ENCODE measurements at regions not wholly inside any gene's neighbourhood (a gene's known extent, or its start where the extent isn't known, plus 50 kb on each side); places are given as distances from the start of the nearest gene placed in this dataset.

DNA sequence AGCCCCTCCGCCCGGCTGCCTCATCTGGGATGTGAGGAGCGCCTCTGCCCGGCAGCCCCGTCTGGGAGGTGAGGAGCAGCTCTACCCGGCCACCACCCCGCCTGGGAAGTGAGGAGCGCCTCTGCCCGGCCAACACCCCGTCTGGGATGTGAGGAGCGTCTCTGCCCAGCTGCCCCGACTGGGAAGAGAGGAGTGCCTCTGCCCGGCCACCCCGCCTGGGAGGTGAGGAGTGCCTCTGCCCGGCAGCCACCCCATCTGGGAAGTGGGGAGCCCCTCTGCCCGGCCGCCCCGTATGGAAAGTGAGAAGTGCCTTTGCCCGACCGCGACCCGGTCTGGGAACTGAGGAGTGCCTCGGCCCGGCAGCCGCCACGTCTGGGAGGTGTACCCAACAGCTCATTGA, 74.3 kb upstream of the TNIP3 start:
- Mint-ChIP-seq H3K27me3 (no peaks in the 10 kb centered on the region), H3K4me3 (no peak overlapping the region)

DNA sequence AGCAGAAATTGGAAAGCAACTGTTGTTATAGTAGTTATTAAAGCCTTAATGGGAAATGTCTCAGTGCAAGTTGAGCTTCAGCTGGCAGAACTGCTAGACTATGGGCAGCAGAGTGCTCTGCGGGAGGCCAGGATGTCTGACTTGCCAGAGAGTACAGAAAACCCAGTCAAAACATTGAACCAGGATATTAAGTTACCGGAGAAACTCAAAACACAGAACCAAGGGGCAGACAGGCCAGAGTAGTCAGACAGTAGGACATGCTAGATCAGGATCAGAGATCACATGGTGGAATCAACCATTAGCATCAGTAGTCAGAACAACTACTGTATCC, 72.9 kb upstream of the TNIP3 start:
- H3K4me1 Mint-ChIP-seq (ENCODE audit: low read depth) = peaks cover 3% of the 10 kb centered on the region
- H3K27me3 Mint-ChIP-seq = no peaks in the 10 kb centered on the region
- H3K36me3 Mint-ChIP-seq (ENCODE audit: low read depth) = no peaks in the 10 kb centered on the region
- no peak overlapping the region for H3K27ac Mint-ChIP-seq
- H3K4me3 Mint-ChIP-seq = no peak overlapping the region
- no peaks in the 10 kb centered on the region for H3K9me3 Mint-ChIP-seq

More for the DNA sequence above, 74.3 kb upstream of the TNIP3 start:
- no peaks in the 10 kb centered on the region for H3K36me3 Mint-ChIP-seq (ENCODE audit: low read depth)
- peaks cover 8% of the 10 kb centered on the region for H3K4me1 Mint-ChIP-seq (ENCODE audit: low read depth)
- no peaks in the 10 kb centered on the region for H3K9me3 Mint-ChIP-seq
- no peak overlapping the region for H3K27ac Mint-ChIP-seq

DNA sequence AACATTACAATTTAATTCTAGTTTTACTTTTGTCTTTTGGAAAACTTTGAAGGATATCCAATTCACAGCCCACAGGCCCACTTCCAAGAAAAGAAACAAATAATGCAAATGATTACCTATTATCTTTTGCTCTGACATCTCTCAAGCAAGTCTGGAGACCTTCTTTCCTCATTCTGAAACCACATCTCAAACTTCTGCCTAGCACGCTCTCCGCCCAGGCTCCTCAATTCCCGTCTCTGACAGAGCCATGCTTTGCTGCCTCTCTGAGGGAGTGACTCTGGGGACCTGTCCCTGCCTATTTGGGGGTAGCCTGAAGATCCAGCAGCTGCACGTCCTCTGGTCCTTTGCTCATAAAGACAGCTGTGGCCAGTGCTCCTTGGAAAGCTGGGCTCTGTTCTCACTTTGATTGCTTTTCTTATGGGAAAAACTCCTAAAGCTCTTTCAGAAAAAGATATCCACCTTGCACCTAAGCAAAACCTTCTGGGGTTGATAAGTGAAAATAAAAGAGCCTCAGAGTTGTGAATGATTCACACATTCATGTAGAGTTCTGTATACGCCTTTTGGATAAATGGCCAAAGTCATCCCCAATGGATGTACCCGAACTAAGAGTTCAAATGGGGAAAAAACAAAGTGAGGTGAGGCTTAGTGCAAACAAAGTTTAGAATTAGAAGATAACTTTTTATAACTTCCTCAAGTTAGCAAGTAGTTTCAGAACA, 72.4 kb upstream of the TNIP3 start:
- H3K4me3 Mint-ChIP-seq = no peak overlapping the region
- no peaks in the 10 kb centered on the region for H3K9me3 Mint-ChIP-seq
- H3K4me1 Mint-ChIP-seq (ENCODE audit: low read depth) = no peaks in the 10 kb centered on the region
- H3K36me3 Mint-ChIP-seq (ENCODE audit: low read depth) = no peaks in the 10 kb centered on the region
- H3K27ac Mint-ChIP-seq = no peak overlapping the region
- H3K27me3 Mint-ChIP-seq = no peaks in the 10 kb centered on the region

DNA sequence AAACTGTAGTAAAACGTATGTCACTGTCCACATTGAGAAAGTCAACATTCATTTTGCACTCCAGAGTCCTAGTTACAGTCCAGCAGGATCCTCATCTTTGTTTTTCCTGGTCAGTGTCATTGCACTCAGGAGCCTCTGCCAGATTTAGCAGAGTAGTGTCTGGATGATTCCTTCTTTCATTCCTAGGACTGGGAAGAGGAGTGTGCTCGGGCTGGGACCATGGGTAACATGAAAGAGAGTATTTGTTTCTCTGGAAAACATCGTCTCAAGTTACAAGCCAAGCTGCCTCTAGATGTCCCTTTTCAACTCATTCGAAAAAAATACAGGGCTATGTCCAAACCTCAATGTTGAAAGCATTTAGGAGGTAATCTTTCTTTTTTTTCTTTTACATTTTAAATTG, 69.9 kb upstream of the TNIP3 start:
- Mint-ChIP-seq H3K9me3 (peaks cover 10% of the 10 kb centered on the region), H3K4me3 (no peak overlapping the region), H3K27me3 (no peaks in the 10 kb centered on the region)

DNA sequence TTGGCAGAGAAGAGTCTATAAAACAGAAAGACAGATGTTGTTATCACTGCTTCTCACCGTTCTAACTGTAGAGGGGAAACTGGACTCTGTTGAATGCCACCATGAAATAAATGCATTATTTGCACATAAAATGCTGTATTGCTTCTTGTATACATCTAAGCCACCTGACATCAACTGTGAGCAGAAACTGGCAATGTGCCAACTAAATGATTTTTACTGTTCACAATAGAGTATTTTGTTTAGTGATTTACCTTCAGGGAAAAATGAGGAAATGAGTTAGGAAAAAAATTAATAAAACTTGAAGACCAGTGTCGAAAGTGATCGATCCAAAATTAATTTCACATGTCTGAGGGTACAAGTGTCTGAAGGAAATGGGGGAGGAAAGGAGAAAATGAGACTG, 65.9 kb upstream of the TNIP3 start:
- Mint-ChIP-seq H3K4me3 (no peak overlapping the region), H3K36me3 (ENCODE audit: low read depth) (no peaks in the 10 kb centered on the region), H3K4me1 (ENCODE audit: low read depth) (peaks cover 41% of the 10 kb centered on the region), H3K27me3 (no peaks in the 10 kb centered on the region), H3K9me3 (peaks cover 10% of the 10 kb centered on the region), H3K27ac (no peak overlapping the region)

More for the DNA sequence above, 69.9 kb upstream of the TNIP3 start:
- H3K36me3 Mint-ChIP-seq (ENCODE audit: low read depth) = no peaks in the 10 kb centered on the region
- H3K27ac Mint-ChIP-seq = no peak overlapping the region
- H3K4me1 Mint-ChIP-seq (ENCODE audit: low read depth) = peaks cover 9% of the 10 kb centered on the region

DNA sequence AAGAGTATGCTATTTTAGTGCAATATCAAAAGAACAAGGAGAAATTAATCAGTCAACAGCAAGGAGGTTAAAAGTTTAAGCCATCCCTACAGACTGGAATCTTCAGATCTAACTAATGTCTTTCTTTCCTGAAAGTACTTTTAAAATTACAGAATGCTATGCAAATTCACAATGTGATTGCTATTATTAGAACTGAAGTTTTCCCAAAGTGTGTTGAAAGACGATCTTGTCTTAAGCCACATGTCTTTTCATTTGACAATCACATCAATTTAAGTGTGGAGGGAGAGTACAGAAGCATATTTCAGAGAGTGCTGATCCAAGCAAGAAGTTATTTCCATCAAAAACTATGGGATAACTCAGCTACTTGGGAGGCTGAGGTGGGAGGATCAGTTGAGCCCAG, 64.7 kb upstream of the TNIP3 start:
- Mint-ChIP-seq H3K9me3 (peaks cover 10% of the 10 kb centered on the region), H3K4me3 (no peak overlapping the region), H3K27me3 (no peaks in the 10 kb centered on the region), H3K36me3 (ENCODE audit: low read depth) (no peaks in the 10 kb centered on the region), H3K4me1 (ENCODE audit: low read depth) (peaks cover 41% of the 10 kb centered on the region), H3K27ac (no peak overlapping the region)

DNA sequence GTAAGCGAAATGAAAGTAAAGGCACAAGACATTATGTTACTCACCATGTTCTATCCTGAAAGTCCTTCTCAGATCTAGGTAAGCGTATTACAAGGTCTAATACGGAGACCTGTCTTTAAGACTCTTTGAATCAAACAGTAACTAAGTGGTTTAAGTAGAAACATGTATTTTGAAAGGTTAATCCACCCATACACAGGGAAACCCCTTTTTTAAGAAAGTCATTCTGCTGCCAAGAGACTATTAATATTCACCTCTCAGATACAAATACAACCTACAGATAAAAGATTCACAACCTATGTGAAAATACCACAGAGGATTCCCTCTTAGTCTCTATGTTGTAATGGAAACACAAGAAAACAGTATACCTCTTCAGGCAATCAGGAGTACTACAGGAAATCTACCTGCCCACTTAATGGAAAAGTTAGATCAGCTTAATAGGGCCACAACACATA, 63.2 kb upstream of the TNIP3 start:
- no peaks in the 10 kb centered on the region for H3K36me3 Mint-ChIP-seq (ENCODE audit: low read depth)
- H3K4me3 Mint-ChIP-seq = peak overlapping the region; percentile 66
- H3K27me3 Mint-ChIP-seq = no peaks in the 10 kb centered on the region
- peak overlapping the region; percentile 83 for H3K27ac Mint-ChIP-seq
- peaks cover 42% of the 10 kb centered on the region for H3K4me1 Mint-ChIP-seq (ENCODE audit: low read depth)
- H3K9me3 Mint-ChIP-seq = peaks cover 10% of the 10 kb centered on the region

DNA sequence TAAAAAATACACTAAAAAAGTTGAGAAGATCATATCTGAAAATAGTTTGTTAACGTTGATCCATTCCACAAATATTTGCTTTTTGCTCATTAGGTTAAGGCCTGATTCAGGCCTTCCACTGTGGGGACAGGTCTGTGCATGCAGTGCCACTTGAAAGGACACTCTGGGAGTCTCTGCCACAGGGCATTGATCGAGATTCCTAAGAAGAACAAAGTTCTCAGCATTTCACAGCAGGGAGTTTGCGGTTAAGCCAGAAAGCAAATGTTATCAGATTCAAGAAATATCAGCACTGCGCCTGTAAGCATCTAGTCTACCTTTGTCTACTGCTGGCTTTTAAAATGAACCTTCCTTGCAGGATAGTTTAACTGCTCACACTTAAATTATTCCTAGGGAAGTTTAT, 62.2 kb upstream of the TNIP3 start:
- H3K27me3 Mint-ChIP-seq = no peaks in the 10 kb centered on the region
- peaks cover 48% of the 10 kb centered on the region for H3K4me1 Mint-ChIP-seq (ENCODE audit: low read depth)
- H3K27ac Mint-ChIP-seq = peak overlapping the region; percentile 53
- H3K36me3 Mint-ChIP-seq (ENCODE audit: low read depth) = no peaks in the 10 kb centered on the region
- H3K9me3 Mint-ChIP-seq = peaks cover 10% of the 10 kb centered on the region
- H3K4me3 Mint-ChIP-seq = peak overlapping the region; percentile 66

DNA sequence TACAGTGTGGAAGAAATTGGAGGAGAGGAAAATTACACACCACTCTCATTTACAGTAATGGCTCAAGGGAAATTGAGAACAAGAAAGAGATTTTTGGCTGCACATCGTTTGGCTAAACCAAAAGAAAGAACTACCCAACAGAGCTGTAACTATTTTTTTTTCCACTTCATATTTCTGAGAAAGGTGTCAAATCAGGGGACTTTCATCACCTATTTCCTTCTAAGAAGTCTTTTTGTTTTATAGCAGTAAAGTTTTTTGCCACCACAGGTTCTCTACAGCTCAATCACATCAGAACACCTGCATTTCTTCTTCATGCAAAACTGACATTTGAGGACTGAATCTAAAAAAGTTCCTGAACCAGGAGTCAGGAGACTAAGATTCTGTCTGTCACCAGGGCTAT, 57.5 kb upstream of the TNIP3 start:
- H3K9me3 Mint-ChIP-seq = no peaks in the 10 kb centered on the region
- H3K27me3 Mint-ChIP-seq = peaks cover 3% of the 10 kb centered on the region
- H3K27ac Mint-ChIP-seq = no peak overlapping the region
- no peaks in the 10 kb centered on the region for H3K36me3 Mint-ChIP-seq (ENCODE audit: low read depth)
- no peak overlapping the region for H3K4me3 Mint-ChIP-seq
- peaks cover 30% of the 10 kb centered on the region for H3K4me1 Mint-ChIP-seq (ENCODE audit: low read depth)

DNA sequence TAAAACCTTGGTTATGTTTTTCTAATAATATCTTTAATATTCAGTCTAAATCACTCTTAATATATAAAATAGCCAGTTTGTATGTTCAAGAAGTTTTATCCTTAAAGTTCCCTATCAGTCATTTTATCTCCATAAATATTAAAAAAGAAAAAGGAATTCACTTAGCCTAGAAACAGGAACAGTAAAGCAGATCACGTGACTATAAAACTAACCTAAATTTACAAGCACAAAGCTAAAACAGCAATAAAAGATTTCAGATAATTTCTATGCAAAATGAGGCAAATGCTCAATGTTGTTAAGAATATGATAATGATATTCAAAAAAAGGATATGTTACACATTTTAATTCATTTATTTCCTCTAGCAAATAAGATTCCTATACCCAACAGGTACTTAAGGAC, 57.1 kb upstream of the TNIP3 start:
- Mint-ChIP-seq H3K27ac (no peak overlapping the region), H3K9me3 (no peaks in the 10 kb centered on the region), H3K27me3 (peaks cover 3% of the 10 kb centered on the region), H3K36me3 (ENCODE audit: low read depth) (no peaks in the 10 kb centered on the region), H3K4me3 (no peak overlapping the region), H3K4me1 (ENCODE audit: low read depth) (peaks cover 26% of the 10 kb centered on the region)

DNA sequence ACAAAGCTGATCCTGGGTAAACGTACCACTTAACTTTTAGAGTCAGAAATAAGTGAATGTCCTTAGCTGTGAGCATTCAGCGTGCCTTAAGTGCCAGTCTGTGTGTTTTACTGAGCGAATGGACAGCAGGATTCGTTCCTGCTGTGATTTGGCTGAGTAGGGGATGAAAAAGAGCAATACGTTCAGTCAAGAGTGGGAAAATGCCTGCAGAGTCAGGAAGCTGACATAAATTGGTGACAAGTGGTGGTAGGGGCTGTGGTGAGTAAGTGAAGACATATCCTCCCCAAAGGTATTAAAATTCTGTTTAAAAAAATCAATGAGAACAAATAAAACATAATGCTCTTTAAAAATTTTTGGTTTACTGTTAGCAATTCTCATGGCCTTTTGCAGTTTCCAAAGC, 56.6 kb upstream of the TNIP3 start:
- H3K4me3 Mint-ChIP-seq = no peak overlapping the region
- H3K36me3 Mint-ChIP-seq (ENCODE audit: low read depth) = no peaks in the 10 kb centered on the region
- H3K9me3 Mint-ChIP-seq = no peaks in the 10 kb centered on the region
- peaks cover 21% of the 10 kb centered on the region for H3K4me1 Mint-ChIP-seq (ENCODE audit: low read depth)
- no peak overlapping the region for H3K27ac Mint-ChIP-seq
- peaks cover 3% of the 10 kb centered on the region for H3K27me3 Mint-ChIP-seq

DNA sequence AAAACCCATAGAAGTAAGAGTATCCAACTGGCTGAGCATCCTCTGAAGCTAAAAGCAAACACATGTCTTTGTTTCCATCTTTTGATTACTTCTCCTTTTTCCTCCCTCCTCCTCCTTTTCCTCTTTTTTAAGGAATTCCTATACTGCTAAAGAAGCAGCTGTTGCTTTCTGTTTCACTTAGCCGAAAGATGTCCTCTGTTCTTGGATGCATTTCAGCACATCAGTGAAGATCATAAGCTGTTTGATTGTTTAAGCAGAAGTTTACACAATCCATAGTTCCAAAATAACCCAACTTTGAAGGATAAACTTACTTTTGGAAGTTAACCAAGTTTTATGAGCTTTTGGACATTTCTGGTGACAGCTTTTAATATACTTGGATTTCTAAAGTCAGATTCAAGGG, 55.1 kb upstream of the TNIP3 start:
- Mint-ChIP-seq H3K27me3 (peaks cover 3% of the 10 kb centered on the region), H3K4me3 (no peak overlapping the region), H3K27ac (no peak overlapping the region), H3K9me3 (no peaks in the 10 kb centered on the region), H3K36me3 (ENCODE audit: low read depth) (no peaks in the 10 kb centered on the region), H3K4me1 (ENCODE audit: low read depth) (peaks cover 16% of the 10 kb centered on the region)

DNA sequence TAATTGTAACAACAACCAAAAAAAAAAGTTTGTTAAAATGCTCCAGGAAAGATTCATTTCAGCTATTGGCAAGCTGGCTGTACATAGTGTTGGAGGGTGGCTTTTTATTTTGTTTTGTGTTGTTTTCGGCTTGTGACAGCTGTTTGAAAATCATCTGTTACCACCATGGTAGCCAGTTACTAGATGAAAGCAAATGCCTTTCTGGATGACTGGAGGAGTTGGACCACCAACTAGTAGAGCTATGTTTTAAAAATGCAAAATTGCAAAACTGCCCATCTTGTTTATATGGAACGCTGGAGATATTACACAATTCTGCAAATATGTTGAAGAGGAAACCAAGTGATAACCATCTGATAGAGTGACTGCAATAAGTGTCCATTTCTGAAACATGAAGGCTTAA, 53.2 kb upstream of the TNIP3 start:
- H3K9me3 Mint-ChIP-seq = no peaks in the 10 kb centered on the region
- H3K4me1 Mint-ChIP-seq (ENCODE audit: low read depth) = peaks cover 20% of the 10 kb centered on the region
- H3K36me3 Mint-ChIP-seq (ENCODE audit: low read depth) = no peaks in the 10 kb centered on the region
- H3K27ac Mint-ChIP-seq = no peak overlapping the region
- H3K27me3 Mint-ChIP-seq = peaks cover 3% of the 10 kb centered on the region
- H3K4me3 Mint-ChIP-seq = no peak overlapping the region

DNA sequence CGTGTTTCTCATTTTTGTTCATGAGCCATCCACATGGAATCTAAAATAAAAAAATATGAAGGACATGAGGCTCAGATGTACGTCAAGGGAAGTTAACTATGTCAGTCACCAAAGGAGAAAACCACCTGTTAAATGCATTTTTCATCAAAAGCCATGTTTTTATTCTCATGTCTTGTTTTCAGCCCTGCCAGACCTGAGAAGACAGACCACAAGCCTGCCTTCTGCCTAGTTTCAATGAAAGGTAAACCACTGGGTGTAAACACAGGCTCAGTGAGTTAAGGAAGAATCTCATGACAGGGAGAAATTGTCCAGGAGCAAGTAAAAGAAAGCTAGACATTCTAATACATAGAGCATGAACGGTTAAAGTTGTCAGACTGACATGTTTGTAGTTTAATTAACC, 52.3 kb upstream of the TNIP3 start:
- peaks cover 13% of the 10 kb centered on the region for H3K4me1 Mint-ChIP-seq (ENCODE audit: low read depth)
- H3K4me3 Mint-ChIP-seq = no peak overlapping the region
- H3K27me3 Mint-ChIP-seq = peaks cover 3% of the 10 kb centered on the region
- H3K9me3 Mint-ChIP-seq = no peaks in the 10 kb centered on the region
- no peaks in the 10 kb centered on the region for H3K36me3 Mint-ChIP-seq (ENCODE audit: low read depth)
- no peak overlapping the region for H3K27ac Mint-ChIP-seq

DNA sequence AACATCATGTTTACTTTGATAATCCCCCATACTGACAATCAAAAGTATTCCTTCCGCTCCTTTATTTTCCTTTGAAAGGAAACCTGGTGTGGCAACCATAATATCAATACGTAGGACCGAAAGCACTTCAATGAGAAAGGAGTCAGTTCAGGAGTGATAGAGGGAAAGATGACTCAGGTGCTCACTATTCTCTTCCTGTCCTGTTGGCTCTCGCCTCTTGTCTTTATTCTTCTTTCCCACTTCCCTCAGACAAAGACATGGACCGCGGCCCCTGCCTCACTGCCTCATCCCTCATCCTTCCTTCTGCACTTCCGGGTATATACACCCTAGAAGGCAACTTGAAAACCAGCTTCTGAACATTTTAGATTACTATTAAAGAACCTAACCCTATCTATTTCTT, 49.8 kb upstream of the TNIP3 start:
- no peak overlapping the region for H3K4me3 Mint-ChIP-seq
- no peaks in the 10 kb centered on the region for H3K27me3 Mint-ChIP-seq
- no peaks in the 10 kb centered on the region for H3K36me3 Mint-ChIP-seq (ENCODE audit: low read depth)
- H3K4me1 Mint-ChIP-seq (ENCODE audit: low read depth) = peaks cover 6% of the 10 kb centered on the region
- no peak overlapping the region for H3K27ac Mint-ChIP-seq
- no peaks in the 10 kb centered on the region for H3K9me3 Mint-ChIP-seq
